ENCODE measurements at regions not wholly inside any gene's neighbourhood (a gene's known extent, or its start where the extent isn't known, plus 50 kb on each side); places are given as distances from the start of the nearest gene placed in this dataset.

DNA sequence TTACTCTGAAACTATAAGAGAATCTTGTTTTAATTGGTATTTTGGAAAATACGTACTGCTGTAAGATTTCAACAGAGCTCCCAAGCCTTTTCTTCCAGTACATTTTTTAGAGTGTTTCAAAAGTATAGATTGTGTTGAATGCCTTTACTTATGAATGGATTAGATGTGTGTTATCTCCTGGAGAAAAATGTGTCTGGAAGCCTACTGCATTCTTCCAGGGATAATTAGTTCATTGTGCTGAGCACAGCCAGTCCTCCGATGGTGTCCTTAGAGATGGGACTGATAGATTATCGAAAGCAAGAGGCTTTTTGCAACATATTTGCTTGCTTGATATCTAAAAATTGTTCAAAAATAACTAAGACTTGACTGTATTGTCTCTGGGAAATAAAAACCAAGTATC is 114.2 kb downstream of the PLEKHG1 start:
- TF ChIP-seq SMC3 (IDR thresholded peaks at IDR 0.05; ENCODE audit: low read length) (no peak), ELF1 (CRISPR knock-in tag; IDR thresholded peaks at IDR 0.05) (no peak), EZH2 (conservative IDR thresholded peaks at IDR 0.05; ENCODE audit: low read depth, low read length) (no peak), EP300 (IDR thresholded peaks at IDR 0.05; ENCODE audit: low read depth in 2 of 2, low read length in 2 of 2) (no peak), EP300 (CRISPR knock-in tag; IDR thresholded peaks at IDR 0.05; ENCODE audit: borderline replicate concordance) (no peak), POLR2A (IDR thresholded peaks at IDR 0.05; ENCODE audit: insufficient read depth in 1 of 2, low read depth in 2 of 2, low read length in 2 of 2) (no peak), ELF4 (CRISPR knock-in tag; IDR thresholded peaks at IDR 0.05; ENCODE audit: borderline replicate concordance) (no peak), IRF2 (CRISPR knock-in tag; IDR thresholded peaks at IDR 0.05) (no peak)
- TF ChIP-seq, protein P1, sequence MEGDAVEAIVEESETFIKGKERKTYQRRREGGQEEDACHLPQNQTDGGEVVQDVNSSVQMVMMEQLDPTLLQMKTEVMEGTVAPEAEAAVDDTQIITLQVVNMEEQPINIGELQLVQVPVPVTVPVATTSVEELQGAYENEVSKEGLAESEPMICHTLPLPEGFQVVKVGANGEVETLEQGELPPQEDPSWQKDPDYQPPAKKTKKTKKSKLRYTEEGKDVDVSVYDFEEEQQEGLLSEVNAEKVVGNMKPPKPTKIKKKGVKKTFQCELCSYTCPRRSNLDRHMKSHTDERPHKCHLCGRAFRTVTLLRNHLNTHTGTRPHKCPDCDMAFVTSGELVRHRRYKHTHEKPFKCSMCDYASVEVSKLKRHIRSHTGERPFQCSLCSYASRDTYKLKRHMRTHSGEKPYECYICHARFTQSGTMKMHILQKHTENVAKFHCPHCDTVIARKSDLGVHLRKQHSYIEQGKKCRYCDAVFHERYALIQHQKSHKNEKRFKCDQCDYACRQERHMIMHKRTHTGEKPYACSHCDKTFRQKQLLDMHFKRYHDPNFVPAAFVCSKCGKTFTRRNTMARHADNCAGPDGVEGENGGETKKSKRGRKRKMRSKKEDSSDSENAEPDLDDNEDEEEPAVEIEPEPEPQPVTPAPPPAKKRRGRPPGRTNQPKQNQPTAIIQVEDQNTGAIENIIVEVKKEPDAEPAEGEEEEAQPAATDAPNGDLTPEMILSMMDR (CRISPR knock-in tag; IDR thresholded peaks at IDR 0.05) = no peak
- TF ChIP-seq, protein P2, sequence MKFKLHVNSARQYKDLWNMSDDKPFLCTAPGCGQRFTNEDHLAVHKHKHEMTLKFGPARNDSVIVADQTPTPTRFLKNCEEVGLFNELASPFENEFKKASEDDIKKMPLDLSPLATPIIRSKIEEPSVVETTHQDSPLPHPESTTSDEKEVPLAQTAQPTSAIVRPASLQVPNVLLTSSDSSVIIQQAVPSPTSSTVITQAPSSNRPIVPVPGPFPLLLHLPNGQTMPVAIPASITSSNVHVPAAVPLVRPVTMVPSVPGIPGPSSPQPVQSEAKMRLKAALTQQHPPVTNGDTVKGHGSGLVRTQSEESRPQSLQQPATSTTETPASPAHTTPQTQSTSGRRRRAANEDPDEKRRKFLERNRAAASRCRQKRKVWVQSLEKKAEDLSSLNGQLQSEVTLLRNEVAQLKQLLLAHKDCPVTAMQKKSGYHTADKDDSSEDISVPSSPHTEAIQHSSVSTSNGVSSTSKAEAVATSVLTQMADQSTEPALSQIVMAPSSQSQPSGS (CRISPR knock-in tag; IDR thresholded peaks at IDR 0.05) = no peak

Data from HepG2 (cell line).